Thyroid gland (tissue), 4 donors: ENCODE measurements at regions not wholly inside any gene's neighbourhood (a gene's known extent, or its start where the extent isn't known, plus 50 kb on each side); places are given as distances from the start of the nearest gene placed in this dataset.

ENCODE experiments used
- DNase-seq, 2 donors: peaks; one replicate each; pipeline ENCODE4 v3.0.0-alpha.2; 2019
- H3K27ac ChIP-seq, 3 donors: fragments of 200-600 bp; sonication (generic); 1 replicate in 2 of 3; 2 replicates in 1 of 3; pipeline ENCODE4 v1.5.1; 2016 to 2019; ENCODE audit warnings: mild to moderate bottlenecking in 1 of 3, moderate library complexity in 1 of 3
- H3K27me3 ChIP-seq: fragments of 200-600 bp; sonication (generic); one replicate; pipeline ENCODE4 v1.5.1; 2019
- H3K36me3 ChIP-seq, 2 donors: fragments of 200-600 bp; sonication (generic); one replicate each; pipeline ENCODE4 v1.5.1; 2016 to 2019
- H3K4me1 ChIP-seq, 2 donors: fragments of 200-600 bp; sonication (generic); one replicate each; pipeline ENCODE4 v1.5.1; 2017 to 2019
- H3K4me3 ChIP-seq, 3 donors: fragments of 200-600 bp; sonication (generic); replicated peaks in 1 of 3; 1 replicate in 2 of 3; 2 replicates in 1 of 3; pipeline ENCODE4 v1.5.1; 2016; ENCODE audit warnings: mild to moderate bottlenecking in 1 of 3
- H3K9me3 ChIP-seq: fragments of 200-600 bp; sonication (generic); one replicate; pipeline ENCODE4 v1.5.1; 2017
- POLR2A ChIP-seq, 2 donors: fragments of 450-650 bp; IDR thresholded peaks; one replicate each; pipeline ENCODE4 v1.6.1; 2017; ENCODE audit warnings: antibody characterized with exemption in 2 of 2, mild to moderate bottlenecking in 2 of 2, moderate library complexity in 1 of 2
- WGBS, 2 donors: methylation state at CpG; one replicate each; pipeline ENCODE4 v1.1.5; 2017; 5-methylcytosine and 5-hydroxymethylcytosine counted together
- intact Hi-C: fragments of 100-400 bp; cut with DNase I; formaldehyde crosslinking; loops from one replicate; pipeline ENCODE4 v1.15.1; 2023
- TF ChIP-seq, protein P1 (sequence below), 6 experiments: fragments of 200-600 bp in 3 of 6; fragments of 450-650 bp in 3 of 6; sonication (generic) in 3 of 6; IDR thresholded peaks; one replicate each; pipeline ENCODE4 v1.5.1; 2016 to 2019; ENCODE audit warnings: antibody characterized with exemption in 6 of 6, mild to moderate bottlenecking in 2 of 6, inconsistent platforms in 1 of 6, moderate library complexity in 1 of 6

DNA sequence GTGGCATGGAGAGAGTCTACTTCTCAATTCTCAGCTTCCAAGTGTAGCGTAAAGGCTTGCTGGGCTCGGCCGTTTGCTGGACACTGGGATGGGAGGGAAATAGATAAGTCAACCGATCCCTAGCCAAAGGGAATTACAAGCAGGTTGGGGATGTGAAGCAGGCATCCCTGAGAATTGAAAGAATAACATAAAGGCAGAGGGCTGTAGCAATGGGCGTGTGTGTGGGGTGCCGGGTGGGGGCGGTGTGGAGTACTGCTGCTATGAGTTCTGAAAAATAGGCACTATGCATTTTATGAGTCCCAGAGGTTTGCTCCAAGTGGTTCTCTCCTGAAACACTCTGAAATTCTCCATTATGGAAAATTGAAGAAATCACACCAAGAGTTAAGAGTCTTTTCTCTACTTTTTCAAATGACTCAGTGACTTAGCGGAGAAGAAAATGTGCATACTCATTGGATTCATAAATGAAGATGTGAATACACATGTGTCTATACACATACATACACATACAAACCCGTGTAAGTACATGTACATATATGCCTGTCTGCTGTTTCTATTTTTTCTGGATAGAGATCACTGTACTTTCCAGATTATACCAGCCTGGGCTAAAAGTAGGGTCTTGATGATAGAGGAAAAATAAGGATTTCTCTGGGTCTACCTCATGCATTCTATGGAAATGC is 65.4 kb downstream of the ADRA2A start:
- WGBS, 2 donors: 72 to 75% methylated on average over 9 of the region's 9 CpGs
- H3K36me3 ChIP-seq: no peaks in the 10 kb centered on the region
- no peak overlapping the region for H3K4me3 ChIP-seq
- intact Hi-C loops: no loop called here
- H3K27me3 ChIP-seq: no peaks in the 10 kb centered on the region
- TF ChIP-seq POLR2A (IDR thresholded peaks at IDR 0.05): no peak
- no peak for DNase-seq
- no peaks in the 10 kb centered on the region for H3K9me3 ChIP-seq
- no peak overlapping the region for H3K27ac ChIP-seq
- no peaks in the 10 kb centered on the region for H3K4me1 ChIP-seq

DNA sequence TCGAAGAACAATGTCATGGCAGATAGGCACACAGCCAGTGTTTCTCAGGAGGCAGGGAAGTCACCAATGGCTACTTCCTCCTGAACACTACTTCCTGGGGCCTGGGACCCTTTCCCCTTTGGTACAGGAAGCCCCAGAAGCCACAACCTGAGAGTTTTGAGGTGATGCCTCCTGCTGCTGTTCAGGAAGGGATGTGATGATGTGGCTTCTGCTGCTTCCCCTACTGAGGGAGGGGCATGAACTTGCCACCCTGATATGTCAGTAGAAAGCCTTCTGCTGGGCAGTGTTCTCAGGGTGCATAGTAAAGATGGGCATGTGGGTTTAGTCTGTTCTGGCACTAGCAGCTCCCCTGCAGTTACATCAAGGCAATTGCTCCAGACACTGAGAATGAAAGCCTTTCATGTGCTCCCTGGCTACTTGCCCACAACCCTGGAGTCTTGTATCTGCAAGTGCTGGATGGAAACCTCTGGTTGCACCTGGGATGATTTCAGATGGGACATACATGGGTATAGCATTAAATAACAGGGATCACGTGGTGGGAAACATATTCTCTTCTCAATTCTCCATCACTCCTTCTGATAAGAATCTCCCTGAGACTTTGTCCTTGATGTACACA is 69.3 kb downstream of the ADRA2A start:
- DNase-seq: no peak
- no peaks in the 10 kb centered on the region for H3K36me3 ChIP-seq
- no peaks in the 10 kb centered on the region for H3K27me3 ChIP-seq
- WGBS, 2 donors: 68 to 71% methylated on average over 2 of the region's 2 CpGs
- intact Hi-C loops: no loop called here
- no peaks in the 10 kb centered on the region for H3K9me3 ChIP-seq
- H3K4me3 ChIP-seq: no peak overlapping the region
- no peak overlapping the region for H3K27ac ChIP-seq
- TF ChIP-seq, protein P1, sequence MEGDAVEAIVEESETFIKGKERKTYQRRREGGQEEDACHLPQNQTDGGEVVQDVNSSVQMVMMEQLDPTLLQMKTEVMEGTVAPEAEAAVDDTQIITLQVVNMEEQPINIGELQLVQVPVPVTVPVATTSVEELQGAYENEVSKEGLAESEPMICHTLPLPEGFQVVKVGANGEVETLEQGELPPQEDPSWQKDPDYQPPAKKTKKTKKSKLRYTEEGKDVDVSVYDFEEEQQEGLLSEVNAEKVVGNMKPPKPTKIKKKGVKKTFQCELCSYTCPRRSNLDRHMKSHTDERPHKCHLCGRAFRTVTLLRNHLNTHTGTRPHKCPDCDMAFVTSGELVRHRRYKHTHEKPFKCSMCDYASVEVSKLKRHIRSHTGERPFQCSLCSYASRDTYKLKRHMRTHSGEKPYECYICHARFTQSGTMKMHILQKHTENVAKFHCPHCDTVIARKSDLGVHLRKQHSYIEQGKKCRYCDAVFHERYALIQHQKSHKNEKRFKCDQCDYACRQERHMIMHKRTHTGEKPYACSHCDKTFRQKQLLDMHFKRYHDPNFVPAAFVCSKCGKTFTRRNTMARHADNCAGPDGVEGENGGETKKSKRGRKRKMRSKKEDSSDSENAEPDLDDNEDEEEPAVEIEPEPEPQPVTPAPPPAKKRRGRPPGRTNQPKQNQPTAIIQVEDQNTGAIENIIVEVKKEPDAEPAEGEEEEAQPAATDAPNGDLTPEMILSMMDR (IDR thresholded peaks at IDR 0.05): no peak
- TF ChIP-seq POLR2A (IDR thresholded peaks at IDR 0.05): no peak
- no peaks in the 10 kb centered on the region for H3K4me1 ChIP-seq

DNA sequence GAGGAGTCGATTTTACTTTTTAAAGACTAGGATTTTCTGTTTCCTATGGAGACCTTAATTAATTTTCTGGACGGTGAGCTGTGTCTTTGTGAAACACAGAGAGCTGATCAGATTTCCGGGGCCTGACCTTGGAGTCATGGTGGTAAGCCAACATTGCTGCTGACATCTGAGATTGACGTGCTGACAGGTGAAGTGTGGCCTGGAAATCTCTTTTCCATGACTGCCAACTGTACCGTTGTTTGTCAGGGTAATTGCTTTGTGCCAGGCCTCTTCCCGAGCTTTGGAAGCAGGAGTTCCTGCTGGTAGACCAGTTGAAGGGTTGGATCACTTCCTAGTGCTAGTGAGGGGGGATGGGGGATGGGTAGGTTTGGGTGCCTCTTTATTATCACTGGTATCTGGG is 71.2 kb downstream of the ADRA2A start:
- no peak for DNase-seq
- intact Hi-C loops: no loop called here
- Histone ChIP-seq H3K4me1 (no peaks in the 10 kb centered on the region), H3K4me3 (no peak overlapping the region), H3K9me3 (no peaks in the 10 kb centered on the region), H3K27me3 (no peaks in the 10 kb centered on the region), H3K27ac (no peak overlapping the region), H3K36me3 (no peaks in the 10 kb centered on the region)
- TF ChIP-seq, protein P1 (IDR thresholded peaks at IDR 0.05): no peak
- no peak for TF ChIP-seq POLR2A (IDR thresholded peaks at IDR 0.05)
- WGBS, 2 donors: 47 to 57% methylated on average over 6 of the region's 6 CpGs

DNA sequence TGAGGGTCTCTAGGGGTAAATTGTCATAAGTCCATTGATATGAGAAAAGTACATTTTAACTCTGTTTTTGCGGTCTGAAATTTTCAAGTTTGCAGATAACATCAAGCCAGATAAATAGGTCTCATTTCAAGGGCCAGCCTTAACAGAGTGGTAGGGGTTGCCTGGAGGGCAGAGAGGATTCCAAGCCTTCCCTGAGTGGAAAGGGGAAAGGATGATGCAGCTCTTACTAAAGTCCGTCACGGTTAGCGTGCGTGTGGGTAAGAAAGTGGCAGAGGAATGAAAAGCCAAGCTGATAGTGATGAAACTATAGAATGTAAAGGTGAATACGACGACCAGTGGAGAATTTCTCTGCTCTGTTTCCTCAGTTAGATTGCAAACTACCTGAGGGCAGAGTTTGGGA is 71.6 kb downstream of the ADRA2A start:
- TF ChIP-seq, protein P1 (IDR thresholded peaks at IDR 0.05): no peak
- no peak for TF ChIP-seq POLR2A (IDR thresholded peaks at IDR 0.05)
- DNase-seq: no peak
- 82 to 83% methylated on average over 7 of the region's 7 CpGs for WGBS, 2 donors
- no peak overlapping the region for H3K27ac ChIP-seq
- no peak overlapping the region for H3K4me3 ChIP-seq
- no peaks in the 10 kb centered on the region for H3K27me3 ChIP-seq
- H3K4me1 ChIP-seq: no peaks in the 10 kb centered on the region
- H3K36me3 ChIP-seq: no peaks in the 10 kb centered on the region
- no peaks in the 10 kb centered on the region for H3K9me3 ChIP-seq
- intact Hi-C loops: no loop called here

DNA sequence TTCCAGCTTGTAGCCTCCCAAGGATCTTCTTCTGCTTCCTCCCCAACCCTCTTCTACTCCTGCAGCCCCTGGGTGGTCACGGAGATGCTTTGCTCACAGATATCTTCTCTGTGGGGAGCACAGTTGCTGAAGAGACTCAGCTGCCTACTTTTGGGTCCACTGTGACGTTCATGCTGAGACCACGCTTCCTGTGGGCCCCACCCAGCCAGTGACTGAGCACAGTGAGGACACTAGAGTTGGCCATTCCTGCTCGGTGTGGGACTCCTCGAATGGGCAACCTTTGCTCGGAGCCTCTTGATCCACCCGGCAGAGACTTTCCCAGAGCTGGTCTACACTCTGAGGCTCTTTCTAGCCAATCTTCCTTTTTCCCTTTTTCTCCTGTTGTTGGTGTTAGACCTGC is 73.9 kb downstream of the ADRA2A start:
- Histone ChIP-seq H3K27ac (no peak overlapping the region), H3K4me3 (no peak overlapping the region), H3K27me3 (no peaks in the 10 kb centered on the region), H3K36me3 (no peaks in the 10 kb centered on the region), H3K9me3 (no peaks in the 10 kb centered on the region), H3K4me1 (no peaks in the 10 kb centered on the region)
- TF ChIP-seq, protein P1 (IDR thresholded peaks at IDR 0.05): no peak
- TF ChIP-seq POLR2A (IDR thresholded peaks at IDR 0.05): no peak
- 80 to 89% methylated on average over 7 of the region's 7 CpGs for WGBS, 2 donors
- intact Hi-C loops: no loop called here
- no peak for DNase-seq
